ENCODE measurements at regions not wholly inside any gene's neighbourhood (a gene's known extent, or its start where the extent isn't known, plus 50 kb on each side); places are given as distances from the start of the nearest gene placed in this dataset.

- no peak for ATAC-seq
- no peak for DNase-seq
- H3K9me3 ChIP-seq, result no peaks in the 10 kb centered on the region
- H3K27me3 ChIP-seq (ENCODE audit: insufficient read depth in 3 of 3, low read length in 2 of 3), result no peaks in the 10 kb centered on the region
- peaks cover 57% of the 10 kb centered on the region for H3K4me1 ChIP-seq
- no peak for TF ChIP-seq CTCF (IDR thresholded peaks at IDR 0.05)
- peak overlapping the region; percentile 82 for H3K27ac ChIP-seq
- no peak overlapping the region for H3K4me3 ChIP-seq
- intact Hi-C loops (cut with DNase I), result loop anchor here in 1 of 2 donors (10.0 kb wide), 1 partner anchor 332 kb away; the partner anchor contains the start of gene MYLIP
- H3K36me3 ChIP-seq (ENCODE audit: insufficient read depth in 1 of 2, low read depth in 1 of 2), result no peaks in the 10 kb centered on the region
Measured at GRCh38 chr6:15792842-15793241, 130.0 kb upstream of the DTNBP1 start.

GRCh38 chr6:15791448-15792181 is 128.8 kb upstream of the DTNBP1 start:
- peak in 1 of 2 donors; percentile 14 for DNase-seq
- no peaks in the 10 kb centered on the region for H3K27me3 ChIP-seq (ENCODE audit: insufficient read depth in 3 of 3, low read length in 2 of 3)
- TF ChIP-seq CTCF (IDR thresholded peaks at IDR 0.05), result no peak
- H3K36me3 ChIP-seq (ENCODE audit: insufficient read depth in 1 of 2, low read depth in 1 of 2), result no peaks in the 10 kb centered on the region
- intact Hi-C loops (cut with DNase I), result loop anchor here in 1 of 2 donors (10.0 kb wide), 1 partner anchor 333 kb away; the partner anchor contains the start of gene MYLIP
- H3K4me1 ChIP-seq, result peaks cover 53% of the 10 kb centered on the region
- no peaks in the 10 kb centered on the region for H3K9me3 ChIP-seq
- peak overlapping the region; percentile 82 for H3K27ac ChIP-seq
- no peak overlapping the region for H3K4me3 ChIP-seq
- ATAC-seq, result peak in 1 of 4 donors; percentile 34
- WGBS, 3 donors, result 31 to 39% (median 37%) methylated on average over 8 of the region's 8 CpGs

GRCh38 chr6:15790116-15790515 is 127.3 kb upstream of the DTNBP1 start:
- no peak for TF ChIP-seq CTCF (IDR thresholded peaks at IDR 0.05)
- Histone ChIP-seq H3K27ac (no peak overlapping the region), H3K4me3 (no peak overlapping the region), H3K27me3 (ENCODE audit: insufficient read depth in 3 of 3, low read length in 2 of 3) (no peaks in the 10 kb centered on the region), H3K36me3 (ENCODE audit: insufficient read depth in 1 of 2, low read depth in 1 of 2) (no peaks in the 10 kb centered on the region), H3K4me1 (peaks cover 43% of the 10 kb centered on the region), H3K9me3 (no peaks in the 10 kb centered on the region)
- WGBS, 3 donors, result 80 to 86% (median 86%) methylated on average over 1 of the region's 1 CpG
- DNase-seq (no peak), ATAC-seq (no peak)
- intact Hi-C loops (cut with DNase I), result loop anchor here in 1 of 2 donors (10.0 kb wide), 1 partner anchor 335 kb away; the partner anchor contains the start of gene MYLIP

- H3K4me1 ChIP-seq, result peaks cover 11% of the 10 kb centered on the region
- 97% methylated on average over 4 of the region's 4 CpGs for WGBS, 3 donors
- H3K4me3 ChIP-seq, result no peak overlapping the region
- TF ChIP-seq CTCF (IDR thresholded peaks at IDR 0.05), result no peak
- H3K27ac ChIP-seq, result no peak overlapping the region
- H3K36me3 ChIP-seq (ENCODE audit: insufficient read depth in 1 of 2, low read depth in 1 of 2), result no peaks in the 10 kb centered on the region
- ATAC-seq, result no peak
- intact Hi-C loops (cut with DNase I), result no loop called here
- no peak for DNase-seq
- no peaks in the 10 kb centered on the region for H3K9me3 ChIP-seq
- H3K27me3 ChIP-seq (ENCODE audit: insufficient read depth in 3 of 3, low read length in 2 of 3), result no peaks in the 10 kb centered on the region
Measured at GRCh38 chr6:15786846-15787245, 124.0 kb upstream of the DTNBP1 start.

- no peak for TF ChIP-seq CTCF (IDR thresholded peaks at IDR 0.05)
- intact Hi-C loops (cut with DNase I), result no loop called here
- Histone ChIP-seq H3K27ac (no peak overlapping the region), H3K9me3 (no peaks in the 10 kb centered on the region), H3K4me3 (no peak overlapping the region), H3K27me3 (ENCODE audit: insufficient read depth in 3 of 3, low read length in 2 of 3) (no peaks in the 10 kb centered on the region), H3K4me1 (no peaks in the 10 kb centered on the region), H3K36me3 (ENCODE audit: insufficient read depth in 1 of 2, low read depth in 1 of 2) (no peaks in the 10 kb centered on the region)
- no peak for DNase-seq
- 69 to 73% (median 73%) methylated on average over 3 of the region's 3 CpGs for WGBS, 3 donors
- no peak for ATAC-seq
Measured at GRCh38 chr6:15783484-15783883, 120.7 kb upstream of the DTNBP1 start.
